Progenitor cell of endocrine pancreas (in vitro differentiated cells): ENCODE measurements at regions not wholly inside any gene's neighbourhood (a gene's known extent, or its start where the extent isn't known, plus 50 kb on each side); places are given as distances from the start of the nearest gene placed in this dataset.
"Not testable (repeated sequence)": the region's sequence is repeated elsewhere in the genome, so short reads cannot be mapped to it uniquely, and the experiment has no call there.

Experiments
- DNase-seq: peaks from one replicate; pipeline ENCODE4 v3.0.0; 2021; ENCODE audit warnings: low spot score; ENCODE audit not compliant: unreplicated experiment
- H3K27ac Mint-ChIP-seq: 2 replicates; pipeline ENCODE4 v1.8.0; 2021; ENCODE audit warnings: mild to moderate bottlenecking, moderate library complexity, mixed read lengths
- H3K27me3 Mint-ChIP-seq: 2 replicates; pipeline ENCODE4 v1.8.0; 2021; ENCODE audit warnings: mixed read lengths
- H3K36me3 Mint-ChIP-seq: 2 replicates; pipeline ENCODE4 v1.8.0; 2022; ENCODE audit warnings: mixed read lengths; ENCODE audit not compliant: insufficient read depth
- H3K4me1 Mint-ChIP-seq: 2 replicates; pipeline ENCODE4 v1.8.0; 2021; ENCODE audit warnings: low read depth, mixed read lengths
- H3K4me3 Mint-ChIP-seq: 2 replicates; pipeline ENCODE4 v1.8.0; 2021; ENCODE audit warnings: low read depth, mild to moderate bottlenecking, moderate library complexity, mixed read lengths
- H3K9me3 Mint-ChIP-seq: 2 replicates; pipeline ENCODE4 v1.8.0; 2021; ENCODE audit warnings: low read depth, mixed read lengths
- CTCF ChIP-seq: fragments of 200-600 bp; sonication (generic); IDR thresholded peaks from one replicate; pipeline ENCODE4 v1.5.0; 2021; ENCODE audit warnings: antibody characterized with exemption, mild to moderate bottlenecking; ENCODE audit not compliant: unreplicated experiment

- no peak for TF ChIP-seq CTCF
- H3K4me1 Mint-ChIP-seq: peaks cover 1% of the 10 kb centered on the region
- H3K9me3 Mint-ChIP-seq: peaks cover 4% of the 10 kb centered on the region
These were observed 89.5 kb upstream of the DPP10 start for GRCh38 chr2:114352988-114353387.

GRCh38 chr2:114354199-114354598, 88.2 kb upstream of the DPP10 start:
- H3K9me3 Mint-ChIP-seq: peaks cover 4% of the 10 kb centered on the region
- H3K4me1 Mint-ChIP-seq: peaks cover 1% of the 10 kb centered on the region
- H3K27me3 Mint-ChIP-seq: no peaks in the 10 kb centered on the region
- DNase-seq: no peak
- TF ChIP-seq CTCF: no peak
- no peak overlapping the region for H3K27ac Mint-ChIP-seq
- no peaks in the 10 kb centered on the region for H3K36me3 Mint-ChIP-seq
- H3K4me3 Mint-ChIP-seq: no peak overlapping the region

More at GRCh38 chr2:114352988-114353387, 89.5 kb upstream of the DPP10 start:
- H3K27me3 Mint-ChIP-seq: no peaks in the 10 kb centered on the region
- no peak overlapping the region for H3K4me3 Mint-ChIP-seq
- DNase-seq: no peak
- H3K27ac Mint-ChIP-seq: no peak overlapping the region
- no peaks in the 10 kb centered on the region for H3K36me3 Mint-ChIP-seq

- DNase-seq: no peak
- Mint-ChIP-seq H3K4me1 (no peaks in the 10 kb centered on the region), H3K36me3 (no peaks in the 10 kb centered on the region), H3K27me3 (no peaks in the 10 kb centered on the region), H3K4me3 (no peak overlapping the region), H3K27ac (no peak overlapping the region), H3K9me3 (peaks cover 31% of the 10 kb centered on the region)
- TF ChIP-seq CTCF: no peak
These were observed 73.7 kb upstream of the DPP10 start for GRCh38 chr2:114368705-114369104.

- H3K4me1 Mint-ChIP-seq, DNase-seq, H3K4me3 Mint-ChIP-seq, H3K27ac Mint-ChIP-seq, H3K27me3 Mint-ChIP-seq, H3K36me3 Mint-ChIP-seq: not testable (repeated sequence)
- peaks cover 31% of the 10 kb centered on the region for H3K9me3 Mint-ChIP-seq
These were observed 70.7 kb upstream of the DPP10 start for GRCh38 chr2:114371721-114372120.

- no peak for DNase-seq
- no peak overlapping the region for H3K4me3 Mint-ChIP-seq
- no peaks in the 10 kb centered on the region for H3K27me3 Mint-ChIP-seq
- H3K4me1 Mint-ChIP-seq: no peaks in the 10 kb centered on the region
- H3K9me3 Mint-ChIP-seq: peaks cover 22% of the 10 kb centered on the region
- H3K27ac Mint-ChIP-seq: no peak overlapping the region
- no peaks in the 10 kb centered on the region for H3K36me3 Mint-ChIP-seq
- TF ChIP-seq CTCF: no peak
These were observed 68.8 kb upstream of the DPP10 start for GRCh38 chr2:114373591-114373990.

GRCh38 chr2:114384441-114384840, 58.0 kb upstream of the DPP10 start:
- no peaks in the 10 kb centered on the region for H3K36me3 Mint-ChIP-seq
- H3K27me3 Mint-ChIP-seq: no peaks in the 10 kb centered on the region
- no peak for TF ChIP-seq CTCF
- no peak overlapping the region for H3K4me3 Mint-ChIP-seq
- DNase-seq: no peak
- no peaks in the 10 kb centered on the region for H3K9me3 Mint-ChIP-seq
- H3K4me1 Mint-ChIP-seq: peaks cover 3% of the 10 kb centered on the region
- no peak overlapping the region for H3K27ac Mint-ChIP-seq
